ENCODE measurements at regions not wholly inside any gene's neighbourhood (a gene's known extent, or its start where the extent isn't known, plus 50 kb on each side); places are given as distances from the start of the nearest gene placed in this dataset.

GRCh38 chr14:97306133-97306759 is 509.1 kb downstream of the VRK1 start:
- Mint-ChIP-seq H3K4me3 (no peak overlapping the region), H3K27ac (no peak overlapping the region), H3K4me1 (peaks cover 8% of the 10 kb centered on the region), H3K36me3 (ENCODE audit: low read depth) (no peaks in the 10 kb centered on the region), H3K27me3 (ENCODE audit: insufficient read depth) (no peaks in the 10 kb centered on the region), H3K9me3 (no peaks in the 10 kb centered on the region)
- H3K9me3 ChIP-seq (ENCODE audit: control insufficient read depth, low read length), result no peaks in the 10 kb centered on the region
- no peaks in the 10 kb centered on the region for H3K4me1 ChIP-seq (ENCODE audit: control insufficient read depth, insufficient read depth, low read length)
- H3K9ac ChIP-seq (ENCODE audit: extremely low read depth, low read length, poor library complexity, severe bottlenecking), result no peak overlapping the region
- 100% methylated on average over 2 of the region's 3 CpGs; no CpG with 5 or more reads in 1 of the 2 experiments for WGBS, 2 experiments (ENCODE audit: insufficient coverage in 1 of 2, insufficient read length in 1 of 2)
- H3K4me3 ChIP-seq (ENCODE audit: low read length), result no peak overlapping the region
- H3K27ac ChIP-seq (ENCODE audit: low read depth, low read length), result no peak overlapping the region
- no peaks in the 10 kb centered on the region for H3K36me3 ChIP-seq (ENCODE audit: control insufficient read depth, insufficient read depth, low read length)
- TF ChIP-seq CTCF (conservative IDR thresholded peaks at IDR 0.05), result no peak
- DNase-seq, result no peak
- H3K27me3 ChIP-seq (ENCODE audit: control insufficient read depth, insufficient read depth, low read length, poor library complexity, severe bottlenecking), result no peaks in the 10 kb centered on the region

GRCh38 chr14:97306760-97307246 is 509.6 kb downstream of the VRK1 start:
- H3K9me3 ChIP-seq (ENCODE audit: control insufficient read depth, low read length), result no peaks in the 10 kb centered on the region
- no peaks in the 10 kb centered on the region for H3K4me1 ChIP-seq (ENCODE audit: control insufficient read depth, insufficient read depth, low read length)
- Mint-ChIP-seq H3K27me3 (ENCODE audit: insufficient read depth) (no peaks in the 10 kb centered on the region), H3K36me3 (ENCODE audit: low read depth) (no peaks in the 10 kb centered on the region), H3K27ac (no peak overlapping the region), H3K4me1 (peaks cover 6% of the 10 kb centered on the region), H3K4me3 (no peak overlapping the region), H3K9me3 (no peaks in the 10 kb centered on the region)
- H3K27ac ChIP-seq (ENCODE audit: low read depth, low read length), result no peak overlapping the region
- no peaks in the 10 kb centered on the region for H3K36me3 ChIP-seq (ENCODE audit: control insufficient read depth, insufficient read depth, low read length)
- H3K9ac ChIP-seq (ENCODE audit: extremely low read depth, low read length, poor library complexity, severe bottlenecking), result no peak overlapping the region
- TF ChIP-seq CTCF (conservative IDR thresholded peaks at IDR 0.05), result no peak
- no peaks in the 10 kb centered on the region for H3K27me3 ChIP-seq (ENCODE audit: control insufficient read depth, insufficient read depth, low read length, poor library complexity, severe bottlenecking)
- WGBS, 2 experiments (ENCODE audit: insufficient coverage in 1 of 2, insufficient read length in 1 of 2), result 83 to 90% methylated on average over 3 to 4 of the region's 4 CpGs
- no peak overlapping the region for H3K4me3 ChIP-seq (ENCODE audit: low read length)
- DNase-seq, result no peak

DNA sequence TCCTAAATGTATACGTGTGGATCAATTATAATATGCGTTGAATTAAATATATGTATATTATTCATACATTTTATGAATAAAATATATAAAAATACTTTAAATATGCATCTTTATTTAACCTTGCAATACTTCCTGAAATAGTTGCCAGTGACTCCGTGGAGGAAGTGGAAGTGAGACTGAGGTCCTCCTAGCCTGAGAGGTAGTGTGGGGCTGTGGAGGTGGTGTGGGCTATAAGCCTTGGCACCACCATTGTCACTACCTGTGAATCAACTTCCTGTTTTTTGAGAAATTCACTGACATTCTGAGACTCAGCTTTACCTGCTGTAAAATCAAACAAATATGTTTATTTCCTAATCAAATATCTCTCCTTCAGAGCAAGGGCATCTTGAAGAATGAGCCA is 514.2 kb downstream of the VRK1 start:
- no peak for TF ChIP-seq CTCF (conservative IDR thresholded peaks at IDR 0.05)
- Mint-ChIP-seq H3K27me3 (ENCODE audit: insufficient read depth) (peaks cover 2% of the 10 kb centered on the region), H3K4me3 (no peak overlapping the region), H3K36me3 (ENCODE audit: low read depth) (no peaks in the 10 kb centered on the region), H3K4me1 (no peaks in the 10 kb centered on the region), H3K9me3 (peaks cover 11% of the 10 kb centered on the region), H3K27ac (no peak overlapping the region)
- no peak overlapping the region for H3K27ac ChIP-seq (ENCODE audit: low read depth, low read length)
- H3K36me3 ChIP-seq (ENCODE audit: control insufficient read depth, insufficient read depth, low read length), result no peaks in the 10 kb centered on the region
- no peak overlapping the region for H3K9ac ChIP-seq (ENCODE audit: extremely low read depth, low read length, poor library complexity, severe bottlenecking)
- no peaks in the 10 kb centered on the region for H3K4me1 ChIP-seq (ENCODE audit: control insufficient read depth, insufficient read depth, low read length)
- H3K4me3 ChIP-seq (ENCODE audit: low read length), result no peak overlapping the region
- WGBS, 2 experiments (ENCODE audit: insufficient coverage in 1 of 2, insufficient read length in 1 of 2), result 93% methylated on average over 1 of the region's 3 CpGs; no CpG with 5 or more reads in 1 of the 2 experiments
- no peaks in the 10 kb centered on the region for H3K27me3 ChIP-seq (ENCODE audit: control insufficient read depth, insufficient read depth, low read length, poor library complexity, severe bottlenecking)
- no peak for DNase-seq
- peaks cover 5% of the 10 kb centered on the region for H3K9me3 ChIP-seq (ENCODE audit: control insufficient read depth, low read length)

Data from endodermal cell (in vitro differentiated cells).